ENCODE measurements at regions not wholly inside any gene's neighbourhood (a gene's known extent, or its start where the extent isn't known, plus 50 kb on each side); places are given as distances from the start of the nearest gene placed in this dataset.

DNA sequence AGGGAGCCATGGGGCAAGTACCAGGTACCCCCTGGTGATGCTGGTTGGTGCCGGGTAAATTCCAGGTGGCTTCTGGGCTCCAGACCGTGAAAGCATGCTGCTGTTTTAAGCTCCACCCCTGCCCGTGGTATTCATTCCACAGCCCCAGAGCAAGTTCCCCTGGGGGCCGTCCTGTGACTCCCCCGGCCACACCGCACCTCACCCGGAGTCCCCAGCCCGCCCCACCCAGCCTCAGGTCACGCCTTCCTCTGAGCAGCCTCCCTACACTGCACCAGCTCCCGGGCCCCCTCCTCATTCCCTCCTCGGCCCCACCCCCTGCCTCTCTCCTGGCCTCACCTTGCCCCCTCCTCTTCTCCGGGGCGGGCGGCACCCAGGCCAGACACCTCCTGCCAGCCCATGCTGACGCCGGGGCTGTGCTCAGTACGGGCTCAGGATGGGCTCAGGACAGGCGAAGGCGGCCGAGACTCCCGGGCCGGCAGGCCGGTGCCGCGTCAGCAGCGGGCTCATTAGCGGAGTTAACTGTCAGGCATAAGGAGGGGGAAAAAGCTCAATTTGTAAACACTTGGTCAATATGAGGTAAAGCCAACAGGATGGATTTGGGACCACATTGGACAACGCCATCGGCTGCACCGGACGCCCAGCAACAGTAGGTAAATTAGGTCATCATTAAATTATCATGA lies 127.4 kb downstream of the FAM53A start:
- no peak for TF ChIP-seq CTCF (IDR thresholded peaks at IDR 0.05)
- TF ChIP-seq EZH2phosphoT487 (IDR thresholded peaks at IDR 0.05) = no peak
- TF ChIP-seq EZH2 (IDR thresholded peaks at IDR 0.05) = peak; percentile 42

Measured in neural progenitor cell (in vitro differentiated cells).